Spleen (tissue), 11 donors: ENCODE measurements at regions not wholly inside any gene's neighbourhood (a gene's known extent, or its start where the extent isn't known, plus 50 kb on each side); places are given as distances from the start of the nearest gene placed in this dataset.

ENCODE experiments used
- DNase-seq: peaks from one replicate; pipeline ENCODE4 v3.0.0-alpha.2; 2020
- H3K27ac ChIP-seq, 8 donors: fragments of 200-600 bp; sonication (generic) in 7 of 8; 1 replicate in 4 of 8; 2 replicates in 4 of 8; pipeline versions ENCODE4 v1.5.0 to v1.8.0; 2016 to 2021; ENCODE audit warnings: inconsistent platforms in 4 of 8, mild to moderate bottlenecking in 4 of 8, moderate library complexity in 1 of 8
- H3K27me3 ChIP-seq, 7 donors: fragments of 200-600 bp; sonication (generic) in 6 of 7; replicated peaks in 1 of 7; 1 replicate in 4 of 7; 2 replicates in 3 of 7; pipeline versions ENCODE4 v1.5.0 to v1.8.0; 2016 to 2021; ENCODE audit warnings: inconsistent platforms in 3 of 7, mild to moderate bottlenecking in 1 of 7
- H3K36me3 ChIP-seq, 6 donors: fragments of 200-600 bp; sonication (generic) in 5 of 6; 1 replicate in 4 of 6; 2 replicates in 2 of 6; pipeline versions ENCODE4 v1.5.0 to v1.8.0; 2016 to 2021; ENCODE audit warnings: inconsistent platforms in 2 of 6
- H3K4me1 ChIP-seq, 6 donors: fragments of 200-600 bp; sonication (generic) in 5 of 6; 1 replicate in 3 of 6; 2 replicates in 3 of 6; pipeline versions ENCODE4 v1.5.0 to v1.8.0; 2016 to 2021; ENCODE audit warnings: inconsistent platforms in 3 of 6
- H3K4me3 ChIP-seq, 8 donors: fragments of 200-600 bp; sonication (generic) in 7 of 8; 1 replicate in 4 of 8; 2 replicates in 4 of 8; pipeline versions ENCODE4 v1.5.0 to v1.8.0; 2016 to 2021; ENCODE audit warnings: inconsistent platforms in 4 of 8, mild to moderate bottlenecking in 4 of 8, moderate library complexity in 2 of 8
- H3K9me3 ChIP-seq, 8 donors: fragments of 200-600 bp; sonication (generic) in 7 of 8; 1 replicate in 4 of 8; 2 replicates in 4 of 8; pipeline versions ENCODE4 v1.5.0 to v1.8.0; 2016 to 2021; ENCODE audit warnings: inconsistent platforms in 4 of 8
- CTCF ChIP-seq, 11 experiments: fragments of 200-600 bp in 7 of 11; fragments of 450-650 bp in 4 of 11; sonication (generic) in 4 of 11; IDR thresholded peaks in 8 of 11; conservative IDR thresholded peaks in 3 of 11; 1 replicate in 7 of 11; 2 replicates in 4 of 11; pipeline versions ENCODE4 v1.4.0 to v1.8.0; 2016 to 2021; ENCODE audit warnings: antibody characterized with exemption in 11 of 11, inconsistent platforms in 4 of 11, mild to moderate bottlenecking in 1 of 11
- POLR2A ChIP-seq, 3 donors: fragments of 450-650 bp; IDR thresholded peaks; one replicate each; pipeline ENCODE4 v1.5.1; 2017; ENCODE audit warnings: antibody characterized with exemption in 3 of 3, mild to moderate bottlenecking in 1 of 3
- POLR2AphosphoS5 ChIP-seq, 3 donors: sonication (generic); formaldehyde crosslinking; IDR thresholded peaks; one replicate each; pipeline ENCODE4 v1.5.1; 2017; ENCODE audit warnings: antibody characterized with exemption in 3 of 3
- WGBS, 5 donors: extraction: QIAGEN DNeasy Blood & Tissue Kit in 3 of 5; methylation state at CpG; one replicate each; pipeline versions ENCODE4 v1.1.5 to v1.1.7; 2013 to 2018; 5-methylcytosine and 5-hydroxymethylcytosine counted together
- intact Hi-C: fragments of 100-400 bp; cut with DNase I; formaldehyde crosslinking; loops from one replicate; pipeline ENCODE4 v1.15.0; 2023; ENCODE audit warnings: low total_unique reads
- donor health status: healthy with polysubstance abuse.
- donor health status: DM: no; HTN: no; CAD: no; lungs with moderate emphysema.
- donor health status: DM: no; HTN: no; CAD: no.
- donor health status: Bipolar disorder and iron deficiency.
- donor health status: healthy.
- donor health status: DM: no; HTN: no; CAD: no.
- donor health status: DM: yes; HTN: yes; CAD: no.

GRCh38 chr2:237159006-237159911 is 73.6 kb downstream of the COPS8 start:
- no peaks in the 10 kb centered on the region for H3K4me1 ChIP-seq
- H3K9me3 ChIP-seq: no peaks in the 10 kb centered on the region
- no peak overlapping the region for H3K27ac ChIP-seq
- WGBS, 5 donors: 58 to 68% (median 67%) methylated on average over 10 of the region's 10 CpGs
- H3K4me3 ChIP-seq: no peak overlapping the region
- intact Hi-C loops: loop anchor here (10.0 kb wide), 2 partner anchors 316 to 416 kb away; no protein-coding TSS in a partner anchor
- peaks cover 0 to 23% (median 0%) of the 10 kb centered on the region in 7 donors for H3K27me3 ChIP-seq
- TF ChIP-seq CTCF (IDR thresholded peaks at IDR 0.05 in 8 of 11, conservative IDR thresholded peaks at IDR 0.05 in 3 of 11): no peak
- no peak for TF ChIP-seq POLR2A (IDR thresholded peaks at IDR 0.05)
- no peak for TF ChIP-seq POLR2AphosphoS5 (IDR thresholded peaks at IDR 0.05)
- no peak for DNase-seq
- no peaks in the 10 kb centered on the region for H3K36me3 ChIP-seq

- H3K36me3 ChIP-seq: no peaks in the 10 kb centered on the region
- WGBS, 5 donors: 85 to 89% (median 86%) methylated on average over 8 to 9 of the region's 9 CpGs
- TF ChIP-seq CTCF (IDR thresholded peaks at IDR 0.05 in 8 of 11, conservative IDR thresholded peaks at IDR 0.05 in 3 of 11) (no peak), POLR2AphosphoS5 (IDR thresholded peaks at IDR 0.05) (no peak), POLR2A (IDR thresholded peaks at IDR 0.05) (no peak)
- H3K4me1 ChIP-seq: no peaks in the 10 kb centered on the region
- no peak for DNase-seq
- H3K27me3 ChIP-seq: peaks cover 0 to 25% (median 2%) of the 10 kb centered on the region in 7 donors
- H3K4me3 ChIP-seq: no peak overlapping the region
- intact Hi-C loops: no loop called here
- H3K27ac ChIP-seq: no peak overlapping the region
- no peaks in the 10 kb centered on the region for H3K9me3 ChIP-seq
Measured at GRCh38 chr2:237160271-237160919, 74.7 kb downstream of the COPS8 start.

GRCh38 chr2:237161189-237161588 is 75.5 kb downstream of the COPS8 start:
- no peak for DNase-seq
- Histone ChIP-seq H3K36me3 (no peaks in the 10 kb centered on the region), H3K27me3 (peaks cover 0 to 25% (median 6%) of the 10 kb centered on the region in 7 donors), H3K27ac (no peak overlapping the region), H3K4me1 (no peaks in the 10 kb centered on the region), H3K9me3 (no peaks in the 10 kb centered on the region), H3K4me3 (no peak overlapping the region)
- intact Hi-C loops: no loop called here
- 82 to 97% (median 91%) methylated on average over 5 of the region's 5 CpGs for WGBS, 5 donors
- TF ChIP-seq POLR2AphosphoS5 (IDR thresholded peaks at IDR 0.05) (no peak), CTCF (IDR thresholded peaks at IDR 0.05 in 8 of 11, conservative IDR thresholded peaks at IDR 0.05 in 3 of 11) (no peak), POLR2A (IDR thresholded peaks at IDR 0.05) (no peak)

- TF ChIP-seq POLR2A (IDR thresholded peaks at IDR 0.05): no peak
- TF ChIP-seq CTCF (IDR thresholded peaks at IDR 0.05 in 8 of 11, conservative IDR thresholded peaks at IDR 0.05 in 3 of 11): no peak
- TF ChIP-seq POLR2AphosphoS5 (IDR thresholded peaks at IDR 0.05): no peak
- Histone ChIP-seq H3K27me3 (peaks cover 0 to 20% (median 6%) of the 10 kb centered on the region in 7 donors), H3K27ac (no peak overlapping the region), H3K4me1 (no peaks in the 10 kb centered on the region), H3K36me3 (no peaks in the 10 kb centered on the region), H3K9me3 (peaks cover 0 to 3% (median under 1%) of the 10 kb centered on the region in 8 donors), H3K4me3 (no peak overlapping the region)
- DNase-seq: no peak
- WGBS, 5 donors: 66 to 72% (median 71%) methylated on average over 5 of the region's 5 CpGs
- intact Hi-C loops: no loop called here
Measured at GRCh38 chr2:237162959-237163358, 77.3 kb downstream of the COPS8 start.
